Inflammatory macrophage treated with lipopolysaccharide for 4 hours (primary cell): ENCODE measurements at regions not wholly inside any gene's neighbourhood (a gene's known extent, or its start where the extent isn't known, plus 50 kb on each side); places are given as distances from the start of the nearest gene placed in this dataset.

Source experiments
- DNase-seq: peaks from one replicate; pipeline ENCODE4 v3.0.0-alpha.2; 2020

DNA sequence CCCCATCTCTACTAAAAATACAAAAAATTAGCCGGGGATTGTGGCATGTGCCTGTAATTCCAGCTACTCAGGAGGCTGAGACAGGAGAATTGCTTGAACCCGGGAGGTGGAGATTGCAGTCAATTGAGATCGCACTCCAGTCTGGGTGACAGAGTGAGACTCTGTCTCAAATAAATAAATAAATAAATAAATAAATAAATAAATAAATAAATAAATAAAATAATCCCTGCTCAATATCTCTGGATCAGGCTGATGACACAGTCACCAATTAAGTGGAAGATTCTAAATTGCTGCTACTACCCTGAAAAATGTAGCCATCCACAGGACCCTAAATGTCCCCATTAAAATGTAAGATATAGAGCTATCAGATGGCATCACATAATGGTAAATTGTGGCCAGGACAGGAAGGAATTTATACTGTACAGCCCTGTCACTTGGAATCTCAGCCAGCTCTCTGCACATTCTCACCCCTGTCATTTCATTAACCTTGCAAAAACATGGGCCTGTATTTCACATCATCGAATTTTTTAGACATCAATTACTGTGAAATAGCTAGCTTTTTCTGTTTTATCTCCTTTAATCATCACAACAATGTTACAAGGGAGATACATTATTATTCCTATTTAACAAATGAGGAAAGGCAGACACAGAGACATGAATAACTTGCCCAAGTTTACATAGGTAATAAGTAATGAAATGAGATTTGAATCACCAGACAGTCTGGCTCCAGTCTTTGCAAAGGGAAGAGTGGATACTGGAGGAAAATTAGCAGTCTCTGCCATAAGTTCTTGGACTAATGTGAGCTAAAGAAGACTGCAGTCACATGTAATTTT, 56.7 kb upstream of the NTPCR start:
- no peak for DNase-seq

DNA sequence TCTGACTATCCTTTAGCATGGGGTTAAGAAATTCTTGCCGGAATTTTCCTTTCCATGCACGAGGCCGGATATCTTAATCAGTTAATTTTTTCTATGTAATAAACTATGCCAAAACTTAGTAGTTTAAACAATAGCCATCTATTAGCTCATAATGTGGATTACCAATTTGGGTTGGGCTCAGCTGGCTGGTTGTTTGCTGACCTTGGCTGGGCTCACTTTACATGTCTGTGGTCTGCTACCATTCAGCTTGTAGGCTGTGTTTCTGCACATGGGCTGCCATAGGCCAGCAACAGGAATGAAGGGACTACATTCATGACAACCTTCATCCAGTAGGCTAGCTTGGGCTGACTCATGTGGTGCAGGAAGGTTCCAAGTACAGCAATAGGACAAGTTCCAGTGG, 56.0 kb upstream of the NTPCR start:
- no peak for DNase-seq

DNA sequence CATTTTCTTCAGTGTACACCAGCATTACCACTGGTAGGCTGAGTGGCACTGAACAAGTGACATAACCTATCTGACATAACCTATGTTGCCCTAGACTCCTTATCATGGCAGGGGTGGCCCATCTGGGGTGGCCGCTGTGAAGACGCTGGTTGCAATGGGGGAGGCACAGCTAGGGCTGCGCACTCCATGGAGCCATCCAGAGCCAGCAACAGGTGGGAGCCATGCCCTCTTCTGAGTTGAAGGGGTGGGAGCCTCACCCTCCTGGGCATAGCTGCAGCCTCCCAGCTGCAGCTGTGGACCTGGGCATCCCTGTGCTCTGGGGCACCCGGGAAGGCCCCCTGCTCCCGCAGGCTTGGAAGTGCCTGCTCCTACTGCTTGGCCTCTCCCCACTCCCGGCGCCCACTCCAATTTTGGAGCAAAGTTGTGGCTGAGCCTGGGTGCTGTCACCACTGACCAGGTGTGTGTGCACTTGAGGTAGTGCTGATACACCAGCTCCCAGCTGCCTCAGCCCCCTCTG, 52.4 kb upstream of the NTPCR start:
- no peak for DNase-seq

DNA sequence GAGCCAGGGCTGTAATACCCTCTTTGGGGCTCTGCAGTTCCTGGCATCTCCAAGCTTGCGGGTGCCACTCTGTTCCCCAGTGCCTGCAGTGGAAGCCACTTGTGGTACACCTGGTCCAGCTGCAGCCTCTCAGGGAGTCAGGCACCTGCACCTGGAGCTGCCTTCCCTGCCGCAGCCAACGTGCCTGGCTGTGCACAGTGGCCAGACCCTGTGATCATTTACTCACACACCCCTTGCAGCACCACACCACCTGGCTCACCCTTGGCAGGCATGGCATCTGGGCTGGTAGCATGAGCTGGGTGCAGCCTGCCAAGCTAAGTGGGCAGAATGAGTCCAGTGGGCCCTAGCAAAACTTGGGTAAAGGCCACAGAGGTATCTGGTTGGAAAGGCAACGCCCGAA, 51.1 kb upstream of the NTPCR start:
- no peak for DNase-seq

DNA sequence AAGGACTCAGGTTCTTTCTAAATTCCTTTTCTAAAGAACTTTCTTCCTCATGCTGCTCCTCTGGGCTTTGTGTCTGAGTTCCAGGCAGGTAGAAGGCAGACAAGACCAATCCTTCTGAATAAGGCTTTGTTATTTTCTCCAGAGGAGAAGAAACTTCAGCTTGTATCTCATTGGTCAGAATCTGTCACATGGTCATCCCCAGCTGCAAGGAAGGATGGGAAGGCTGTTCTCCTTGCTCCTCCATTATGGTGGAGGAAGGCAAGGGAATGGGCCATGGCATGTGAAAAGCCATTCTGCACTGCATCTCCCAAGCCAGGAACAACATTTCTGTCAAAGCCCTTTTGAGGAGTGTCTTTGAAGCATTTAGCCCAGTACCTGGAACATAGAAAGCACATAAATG, 50.6 kb upstream of the NTPCR start:
- DNase-seq = no peak
